GM19463 (cell line): ENCODE measurements at regions not wholly inside any gene's neighbourhood (a gene's known extent, or its start where the extent isn't known, plus 50 kb on each side); places are given as distances from the start of the nearest gene placed in this dataset.

Source experiments
- ATAC-seq: cut with Tn5 transposase; IDR thresholded peaks from one replicate; pipeline ENCODE4 v1.9.1; 2021; ENCODE audit warnings: mild to moderate bottlenecking, moderate library complexity; ENCODE audit not compliant: unreplicated experiment

- ATAC-seq = no peak
These were observed 217.0 kb downstream of the KIF26A start for GRCh38 chr14:104355101-104356019.

GRCh38 chr14:104356020-104356737 is 217.8 kb downstream of the KIF26A start:
- ATAC-seq = no peak

- ATAC-seq = no peak
These were observed 218.6 kb downstream of the KIF26A start for GRCh38 chr14:104356738-104357688.

GRCh38 chr14:104357689-104358527 is 219.5 kb downstream of the KIF26A start:
- no peak for ATAC-seq

GRCh38 chr14:104358528-104359300 is 220.3 kb downstream of the KIF26A start:
- ATAC-seq = no peak

GRCh38 chr14:104359301-104359968 is 220.1 kb upstream of the C14orf180 start:
- ATAC-seq = no peak

GRCh38 chr14:104359969-104360442 is 219.6 kb upstream of the C14orf180 start:
- no peak for ATAC-seq

GRCh38 chr14:104360501-104360900 is 219.1 kb upstream of the C14orf180 start:
- no peak for ATAC-seq

- ATAC-seq = no peak
These were observed 218.4 kb upstream of the C14orf180 start for GRCh38 chr14:104361101-104361591.

GRCh38 chr14:104361921-104362681 is 217.5 kb upstream of the C14orf180 start:
- ATAC-seq = no peak

GRCh38 chr14:104362761-104363605 is 216.6 kb upstream of the C14orf180 start:
- no peak for ATAC-seq

- ATAC-seq = no peak
These were observed 215.4 kb upstream of the C14orf180 start for GRCh38 chr14:104363891-104364760.

GRCh38 chr14:104364830-104365229 is 214.7 kb upstream of the C14orf180 start:
- ATAC-seq = no peak

- ATAC-seq = no peak
These were observed 212.4 kb upstream of the C14orf180 start for GRCh38 chr14:104366931-104367865.
